ENCODE measurements at regions not wholly inside any gene's neighbourhood (a gene's known extent, or its start where the extent isn't known, plus 50 kb on each side); places are given as distances from the start of the nearest gene placed in this dataset.

DNA sequence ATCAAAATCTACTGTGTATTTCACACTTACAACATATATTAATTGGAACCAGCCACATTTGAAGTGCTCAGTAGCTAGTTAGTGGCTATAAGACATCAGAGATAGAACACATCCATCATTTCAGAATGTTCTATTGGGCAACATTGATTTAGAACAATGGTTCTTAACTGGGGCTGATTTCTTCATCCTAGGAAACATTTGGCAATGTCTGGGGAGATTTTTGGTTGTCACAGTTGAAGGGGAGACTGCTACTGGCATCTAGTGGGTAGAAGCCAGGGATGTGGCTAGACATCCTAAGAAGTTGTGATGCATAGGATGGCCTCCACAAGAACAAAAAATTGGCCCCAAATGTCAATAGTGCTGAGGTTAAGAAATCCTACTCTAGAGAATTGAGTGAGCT, 132.5 kb downstream of the OLIG3 start:
- TF ChIP-seq, protein P1, sequence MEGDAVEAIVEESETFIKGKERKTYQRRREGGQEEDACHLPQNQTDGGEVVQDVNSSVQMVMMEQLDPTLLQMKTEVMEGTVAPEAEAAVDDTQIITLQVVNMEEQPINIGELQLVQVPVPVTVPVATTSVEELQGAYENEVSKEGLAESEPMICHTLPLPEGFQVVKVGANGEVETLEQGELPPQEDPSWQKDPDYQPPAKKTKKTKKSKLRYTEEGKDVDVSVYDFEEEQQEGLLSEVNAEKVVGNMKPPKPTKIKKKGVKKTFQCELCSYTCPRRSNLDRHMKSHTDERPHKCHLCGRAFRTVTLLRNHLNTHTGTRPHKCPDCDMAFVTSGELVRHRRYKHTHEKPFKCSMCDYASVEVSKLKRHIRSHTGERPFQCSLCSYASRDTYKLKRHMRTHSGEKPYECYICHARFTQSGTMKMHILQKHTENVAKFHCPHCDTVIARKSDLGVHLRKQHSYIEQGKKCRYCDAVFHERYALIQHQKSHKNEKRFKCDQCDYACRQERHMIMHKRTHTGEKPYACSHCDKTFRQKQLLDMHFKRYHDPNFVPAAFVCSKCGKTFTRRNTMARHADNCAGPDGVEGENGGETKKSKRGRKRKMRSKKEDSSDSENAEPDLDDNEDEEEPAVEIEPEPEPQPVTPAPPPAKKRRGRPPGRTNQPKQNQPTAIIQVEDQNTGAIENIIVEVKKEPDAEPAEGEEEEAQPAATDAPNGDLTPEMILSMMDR (IDR thresholded peaks at IDR 0.05; ENCODE audit: low read depth, low read length, missing control alignments) = no peak
- no peak overlapping the region for H3K4me3 ChIP-seq (ENCODE audit: low read depth, low read length)
- in situ Hi-C loops (cut with HindIII; ENCODE audit: low sequenced_read_pairs) = no loop called here
- DNase-seq (ENCODE audit: low read depth) = no peak

DNA sequence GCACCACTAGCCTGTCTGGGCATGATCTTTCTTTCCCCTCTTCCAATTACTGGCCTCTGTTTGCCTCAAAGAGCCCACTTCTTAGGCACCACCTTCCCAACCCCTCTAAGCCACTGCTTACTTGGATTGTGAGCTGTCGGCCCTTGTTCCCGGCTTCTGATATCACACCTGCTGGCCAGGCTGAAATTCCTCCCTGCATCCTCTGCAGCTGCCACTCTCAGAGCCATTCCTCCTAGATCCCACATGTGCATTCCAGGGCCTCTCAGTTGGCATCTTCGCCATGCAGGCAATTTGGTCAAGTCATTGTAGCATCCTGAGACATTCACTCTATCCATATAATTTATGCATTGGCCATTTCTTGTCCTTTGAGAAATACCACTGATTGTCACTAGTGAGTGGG, 135.9 kb downstream of the OLIG3 start:
- DNase-seq (ENCODE audit: low read depth) = no peak
- TF ChIP-seq, protein P1 (IDR thresholded peaks at IDR 0.05; ENCODE audit: low read depth, low read length, missing control alignments) = no peak
- in situ Hi-C loops (cut with HindIII; ENCODE audit: low sequenced_read_pairs) = no loop called here
- no peak overlapping the region for H3K4me3 ChIP-seq (ENCODE audit: low read depth, low read length)

DNA sequence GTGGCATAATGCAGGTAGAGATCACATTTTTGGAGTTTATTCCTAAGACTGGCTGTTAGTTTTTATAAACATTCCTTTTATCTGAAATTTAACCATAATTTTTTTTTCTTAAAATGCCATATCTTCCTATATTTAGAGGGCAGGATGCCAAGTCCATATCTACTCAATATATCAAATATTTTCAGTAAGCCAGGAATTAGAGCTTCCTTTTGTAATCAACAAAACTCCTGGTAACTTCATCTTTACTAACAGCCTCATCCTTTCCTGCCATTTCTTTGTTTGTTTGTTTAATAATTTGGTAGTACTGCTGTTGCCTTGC, 136.3 kb downstream of the OLIG3 start:
- in situ Hi-C loops (cut with HindIII; ENCODE audit: low sequenced_read_pairs) = no loop called here
- H3K4me3 ChIP-seq (ENCODE audit: low read depth, low read length) = no peak overlapping the region
- DNase-seq (ENCODE audit: low read depth) = no peak
- TF ChIP-seq, protein P1 (IDR thresholded peaks at IDR 0.05; ENCODE audit: low read depth, low read length, missing control alignments) = no peak

DNA sequence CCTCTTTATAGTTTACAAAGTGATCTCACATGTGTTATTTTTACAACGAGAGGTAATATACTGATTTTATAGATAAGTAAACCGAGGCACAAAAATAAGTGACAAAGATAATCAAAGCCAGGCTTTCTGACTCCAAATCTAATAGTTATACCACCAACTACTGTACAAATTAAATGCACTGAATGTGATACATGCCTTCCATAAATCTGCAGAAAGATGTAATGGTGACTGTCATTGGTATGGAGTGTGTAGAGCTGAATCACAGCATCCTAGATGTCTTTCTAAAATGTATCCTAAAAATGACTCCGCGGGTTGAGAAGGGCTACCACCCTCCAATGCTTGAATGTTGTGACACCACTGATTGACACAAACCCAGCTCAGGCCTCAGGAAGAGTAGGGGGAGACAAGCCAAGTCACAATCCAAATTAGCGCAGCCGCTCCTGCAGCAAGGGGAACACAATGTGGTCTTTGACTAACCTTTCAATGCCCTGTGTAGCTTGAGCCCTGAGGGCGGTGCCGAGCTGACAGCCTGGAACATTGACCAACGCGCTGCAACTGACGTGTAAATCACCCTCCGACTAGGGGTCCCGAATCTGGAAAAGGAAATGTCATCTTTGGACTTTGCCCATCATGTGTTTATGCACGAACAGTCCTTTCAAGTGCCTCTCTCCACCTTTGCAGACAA, 136.8 kb downstream of the OLIG3 start:
- no peak overlapping the region for H3K4me3 ChIP-seq (ENCODE audit: low read depth, low read length)
- DNase-seq (ENCODE audit: low read depth) = no peak
- TF ChIP-seq, protein P1 (IDR thresholded peaks at IDR 0.05; ENCODE audit: low read depth, low read length, missing control alignments) = no peak
- in situ Hi-C loops (cut with HindIII; ENCODE audit: low sequenced_read_pairs) = no loop called here

DNA sequence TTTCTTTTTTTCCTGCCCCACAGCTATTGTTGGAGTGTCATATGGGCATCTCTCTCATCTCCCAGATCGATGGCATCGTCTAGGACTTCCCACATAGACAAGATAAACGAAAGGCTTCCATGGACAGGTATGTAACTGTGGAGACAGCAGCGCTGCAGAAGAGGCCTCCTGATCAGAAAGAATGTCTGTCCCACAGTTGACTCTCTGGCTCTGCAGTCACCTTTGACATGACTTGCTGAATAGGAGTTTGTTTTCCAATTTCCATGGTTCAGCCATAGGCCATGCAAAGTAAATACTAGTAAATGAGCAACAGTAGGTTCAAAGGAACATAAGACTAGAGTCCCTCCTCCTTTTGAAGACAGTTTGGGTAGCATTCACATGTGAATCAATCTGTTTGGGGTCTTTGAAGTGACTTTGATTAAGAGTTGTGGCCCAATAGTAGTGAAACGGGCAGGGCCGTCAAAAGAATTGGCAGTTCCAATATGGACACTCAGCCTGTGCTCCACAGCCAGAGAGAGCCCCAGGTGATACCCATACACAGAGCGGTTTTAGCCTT, 134.7 kb upstream of the IFNGR1 start:
- no peak overlapping the region for H3K4me3 ChIP-seq (ENCODE audit: low read depth, low read length)
- TF ChIP-seq, protein P1 (IDR thresholded peaks at IDR 0.05; ENCODE audit: low read depth, low read length, missing control alignments) = no peak
- in situ Hi-C loops (cut with HindIII; ENCODE audit: low sequenced_read_pairs) = no loop called here
- DNase-seq (ENCODE audit: low read depth) = no peak

DNA sequence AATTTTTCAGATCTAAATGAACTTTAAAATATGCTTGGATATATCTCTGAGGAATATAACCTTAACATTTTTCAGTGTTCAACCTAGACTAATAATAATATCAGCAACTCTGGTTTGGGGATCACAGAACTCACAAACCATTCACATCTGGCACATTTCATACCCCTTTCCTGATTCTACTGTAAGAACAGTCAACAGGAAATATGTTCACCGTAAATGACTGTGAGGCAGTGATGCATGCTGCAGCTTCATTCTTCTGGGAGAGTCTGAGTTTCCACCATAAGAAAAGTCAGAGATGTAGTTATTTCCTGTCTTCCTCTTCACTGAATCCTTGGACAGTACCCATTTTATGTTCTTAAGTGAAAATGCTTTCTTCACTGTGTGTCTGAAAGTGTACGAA, 134.2 kb upstream of the IFNGR1 start:
- in situ Hi-C loops (cut with HindIII; ENCODE audit: low sequenced_read_pairs) = no loop called here
- TF ChIP-seq, protein P1 (IDR thresholded peaks at IDR 0.05; ENCODE audit: low read depth, low read length, missing control alignments) = no peak
- DNase-seq (ENCODE audit: low read depth) = no peak
- H3K4me3 ChIP-seq (ENCODE audit: low read depth, low read length) = no peak overlapping the region
